Germinal center (tissue), 1 donor: ENCODE measurements at regions not wholly inside any gene's neighbourhood (a gene's known extent, or its start where the extent isn't known, plus 50 kb on each side); places are given as distances from the start of the nearest gene placed in this dataset.
"Not testable (repeated sequence)": the region's sequence is repeated elsewhere in the genome, so short reads cannot be mapped to it uniquely, and the experiment has no call there.

Experiments
- DNase-seq: peaks from one replicate; pipeline ENCODE4 v3.0.0; 2012; ENCODE audit warnings: mixed read lengths, low spot score

DNA sequence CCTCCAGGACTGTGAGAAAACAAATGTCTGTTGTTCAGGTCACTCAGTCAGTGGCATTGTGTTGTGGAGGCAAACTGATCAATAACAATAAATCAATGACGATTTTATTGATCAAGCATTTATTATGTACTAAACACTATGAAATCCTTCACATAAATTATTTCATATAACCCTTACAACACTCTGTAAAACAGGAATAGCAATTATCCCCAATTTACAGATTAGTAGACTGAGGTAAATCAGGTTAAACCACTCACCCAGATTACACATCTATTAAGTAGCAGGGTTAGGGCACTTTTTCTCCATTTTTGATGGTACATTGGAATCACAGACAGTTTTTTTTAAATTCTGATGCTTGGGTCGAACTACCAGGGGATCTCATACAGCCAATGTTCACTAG, 372.8 kb upstream of the MAF start:
- DNase-seq, result no peak

DNA sequence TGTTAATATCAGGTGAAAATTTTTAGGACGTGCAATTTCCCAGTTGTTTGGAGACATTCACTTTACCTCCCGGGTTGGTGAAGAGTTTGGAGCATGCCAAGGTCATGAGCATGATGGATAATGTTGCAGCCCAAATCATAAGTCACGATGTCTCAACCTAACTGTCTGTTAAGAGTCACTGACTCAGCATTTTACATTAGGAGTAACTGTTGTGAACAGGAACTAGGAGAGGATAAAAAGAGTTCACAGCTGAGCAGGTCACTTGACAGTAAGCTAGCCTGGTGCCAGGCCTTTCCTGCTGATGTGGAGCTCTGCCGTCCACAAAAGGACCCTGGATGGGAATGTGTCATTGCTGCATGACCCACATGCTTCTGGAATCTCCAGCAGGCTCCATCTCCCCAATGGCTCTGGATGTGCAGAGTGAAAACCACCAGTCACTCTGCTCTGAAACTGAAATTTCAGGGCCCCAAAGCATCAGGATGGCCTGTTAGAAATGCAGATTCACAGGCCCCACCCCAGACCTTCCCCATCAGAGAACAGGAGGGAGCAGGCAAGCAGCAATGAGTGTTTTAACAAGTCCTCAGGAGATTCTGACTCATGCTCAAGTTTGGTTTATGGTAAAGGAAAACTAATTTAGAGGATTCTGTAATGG, 371.6 kb upstream of the MAF start:
- DNase-seq, result no peak

DNA sequence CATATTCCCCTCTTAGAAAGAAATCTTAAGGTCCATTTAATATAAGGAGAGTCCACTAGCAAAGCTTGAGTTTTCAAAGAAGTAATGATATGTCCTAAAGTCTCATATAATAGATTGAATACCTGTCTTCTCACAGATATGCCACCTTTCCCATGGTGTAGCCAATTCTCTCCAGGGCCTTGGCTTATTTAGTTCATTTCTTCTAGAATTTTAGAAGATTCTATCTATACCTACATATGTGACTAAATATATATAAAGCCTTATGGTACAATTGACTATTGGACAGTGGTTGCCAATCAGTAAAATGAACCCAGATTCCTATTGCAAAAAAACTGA, 370.7 kb upstream of the MAF start:
- DNase-seq, result no peak

DNA sequence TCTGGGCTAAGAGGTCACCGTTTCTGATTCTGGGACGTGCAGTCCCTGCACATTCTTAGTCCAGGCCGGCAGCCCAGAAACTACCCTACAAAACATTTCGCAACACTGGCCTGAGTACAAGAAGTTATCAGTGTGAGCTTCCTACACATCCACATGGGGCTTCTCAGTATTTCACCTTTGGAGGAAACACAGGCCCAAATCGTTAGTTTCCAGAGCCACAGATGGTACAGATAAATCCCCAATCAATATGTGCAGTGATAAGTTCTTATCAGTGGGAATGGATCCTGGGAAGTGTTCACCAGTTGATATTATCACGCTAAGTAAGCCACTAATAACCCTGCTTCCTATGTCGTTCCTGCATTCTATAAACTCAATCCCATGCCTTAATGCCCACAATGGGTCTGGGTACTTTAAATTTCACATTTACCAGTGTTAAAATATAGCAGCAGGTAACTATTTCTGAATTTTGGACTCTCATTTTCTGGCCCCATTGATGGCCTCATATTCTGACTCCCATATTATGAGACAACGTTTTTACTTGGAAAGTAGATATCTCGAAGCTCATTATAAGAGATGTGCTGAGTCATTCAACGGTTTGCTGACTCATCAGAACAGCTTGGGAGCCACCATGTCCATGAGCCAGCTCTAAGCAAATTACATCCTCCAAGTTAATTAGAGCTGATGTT, 370.2 kb upstream of the MAF start:
- DNase-seq, result no peak

DNA sequence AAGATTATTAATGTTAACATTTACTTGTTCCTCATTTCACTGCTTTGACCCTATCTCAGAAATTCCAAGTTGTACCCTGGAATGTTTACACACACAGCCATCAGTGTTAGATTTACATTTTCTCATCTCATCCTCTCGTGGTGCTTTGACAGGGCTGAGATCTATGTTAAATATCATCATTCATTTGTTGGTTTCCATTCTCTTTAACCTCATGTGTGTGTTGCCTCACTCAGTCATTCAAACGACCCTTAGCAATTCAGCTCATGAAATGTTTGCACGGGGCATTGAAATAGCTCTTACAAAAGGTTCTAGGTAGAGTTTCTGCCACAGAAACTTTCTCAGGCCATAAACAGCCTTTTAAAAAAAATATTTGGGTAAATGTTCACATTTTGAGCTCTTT, 369.6 kb upstream of the MAF start:
- DNase-seq, result no peak

DNA sequence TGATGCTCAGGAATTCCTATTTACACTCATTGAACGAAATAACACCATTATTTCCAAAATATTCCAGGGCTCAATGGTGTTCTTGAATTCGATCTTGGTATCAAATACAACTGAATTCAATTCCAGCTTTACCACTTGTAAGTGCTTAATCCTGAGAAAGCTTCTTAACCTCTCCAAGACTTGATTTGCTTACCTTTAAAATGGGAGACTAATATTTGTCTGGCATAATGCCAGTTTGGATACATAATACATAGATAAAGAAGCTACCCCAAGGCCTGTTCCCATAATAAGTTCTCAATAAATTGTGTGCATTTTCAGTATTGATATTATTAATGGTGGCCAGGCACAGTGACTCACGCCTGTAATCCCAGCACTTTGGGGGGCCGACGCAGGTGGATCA, 368.9 kb upstream of the MAF start:
- no peak for DNase-seq

DNA sequence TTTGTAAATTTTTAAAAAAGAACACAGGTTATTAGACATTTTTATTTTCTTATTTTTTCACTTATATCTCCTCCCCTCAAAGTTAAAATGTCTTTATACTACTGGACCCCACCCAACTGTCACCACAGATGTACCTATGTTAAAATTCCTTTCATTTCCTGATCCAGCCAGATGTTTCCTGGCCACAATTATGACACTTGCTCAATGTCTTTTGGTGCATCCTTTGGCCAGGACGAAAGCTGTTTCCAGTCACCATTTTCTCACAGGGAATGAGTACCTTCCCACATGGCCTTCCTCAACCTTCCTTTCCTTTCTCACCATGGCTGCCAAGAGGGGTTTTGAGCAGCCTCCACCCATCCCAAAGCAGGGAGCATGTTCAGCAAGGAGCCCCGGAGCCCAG, 365.7 kb upstream of the MAF start:
- DNase-seq, result no peak

DNA sequence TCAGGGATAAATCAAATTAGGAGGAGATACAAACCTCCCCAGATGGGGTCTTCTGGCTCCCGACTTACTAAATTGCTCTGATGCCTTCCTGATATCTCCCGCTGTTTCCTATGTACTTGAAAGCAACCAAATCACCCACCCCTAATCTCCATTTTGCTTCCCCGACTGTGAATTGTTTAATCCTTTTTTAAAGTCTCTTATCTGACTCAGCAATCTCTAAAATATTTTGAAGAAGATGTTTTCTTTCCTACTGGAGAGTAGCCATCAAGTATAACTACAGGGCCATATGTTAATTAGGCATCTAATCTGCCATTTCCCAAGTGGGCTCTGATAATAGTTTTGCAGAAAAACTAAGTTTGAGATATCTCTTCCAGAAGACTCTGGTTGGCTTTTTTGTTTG, 365.2 kb upstream of the MAF start:
- no peak for DNase-seq

DNA sequence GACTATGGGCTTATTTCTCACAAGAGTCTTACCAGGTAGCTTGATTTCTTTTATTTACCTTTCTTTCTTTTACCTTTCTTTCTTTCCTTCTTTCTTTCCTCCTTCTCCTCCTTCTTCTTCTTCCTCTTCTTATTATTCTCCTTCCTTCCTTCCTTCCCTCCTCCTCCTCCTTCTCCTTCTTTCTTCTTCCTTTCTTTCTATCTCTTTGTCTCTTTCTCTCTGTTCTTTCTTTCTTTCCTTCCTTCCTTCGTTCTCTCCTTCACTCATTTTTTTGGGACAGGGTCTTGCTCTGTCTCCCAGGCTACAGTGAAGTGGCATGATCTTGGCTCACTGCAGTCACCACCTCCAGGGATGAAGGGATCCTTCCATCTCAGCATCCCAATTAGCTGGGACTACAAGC, 363.6 kb upstream of the MAF start:
- no peak for DNase-seq

DNA sequence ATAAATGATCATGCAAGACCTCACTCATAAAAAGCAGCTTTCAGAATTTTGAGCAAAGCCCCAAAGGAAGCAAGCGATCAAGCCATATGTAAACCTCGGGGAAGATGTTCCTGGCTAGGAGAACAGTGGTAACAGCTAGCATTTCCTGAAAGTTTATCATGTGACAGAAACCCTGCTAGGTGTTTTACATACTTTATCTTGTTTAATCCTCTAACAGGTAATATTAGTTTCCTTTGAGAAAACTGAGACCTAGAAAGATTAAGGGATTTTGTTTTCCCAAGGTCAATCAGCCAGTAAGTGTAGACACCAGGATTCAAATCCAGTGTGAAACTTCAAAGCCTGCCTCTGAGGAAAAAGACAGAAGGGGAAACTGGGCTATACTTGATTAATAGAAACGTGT, 362.4 kb upstream of the MAF start:
- no peak for DNase-seq

DNA sequence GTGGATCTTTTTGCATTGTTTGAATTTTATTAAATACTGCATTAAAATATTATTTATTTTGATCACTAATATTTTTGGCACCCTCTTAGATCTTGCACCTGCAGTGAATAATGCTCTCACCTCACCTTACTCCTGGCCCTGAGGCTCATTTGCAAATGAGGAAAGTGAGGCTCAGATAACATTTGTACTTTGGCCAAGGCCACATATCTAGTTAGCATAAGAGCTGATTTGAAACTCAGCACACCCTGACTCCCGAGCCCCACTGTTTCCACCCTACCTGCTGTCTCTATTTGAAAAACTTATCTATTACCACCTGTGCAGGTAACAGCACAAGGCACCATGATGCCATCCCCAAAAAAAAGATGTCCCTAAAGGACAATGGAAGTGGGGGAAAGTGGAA, 358.7 kb upstream of the MAF start:
- DNase-seq, result no peak

DNA sequence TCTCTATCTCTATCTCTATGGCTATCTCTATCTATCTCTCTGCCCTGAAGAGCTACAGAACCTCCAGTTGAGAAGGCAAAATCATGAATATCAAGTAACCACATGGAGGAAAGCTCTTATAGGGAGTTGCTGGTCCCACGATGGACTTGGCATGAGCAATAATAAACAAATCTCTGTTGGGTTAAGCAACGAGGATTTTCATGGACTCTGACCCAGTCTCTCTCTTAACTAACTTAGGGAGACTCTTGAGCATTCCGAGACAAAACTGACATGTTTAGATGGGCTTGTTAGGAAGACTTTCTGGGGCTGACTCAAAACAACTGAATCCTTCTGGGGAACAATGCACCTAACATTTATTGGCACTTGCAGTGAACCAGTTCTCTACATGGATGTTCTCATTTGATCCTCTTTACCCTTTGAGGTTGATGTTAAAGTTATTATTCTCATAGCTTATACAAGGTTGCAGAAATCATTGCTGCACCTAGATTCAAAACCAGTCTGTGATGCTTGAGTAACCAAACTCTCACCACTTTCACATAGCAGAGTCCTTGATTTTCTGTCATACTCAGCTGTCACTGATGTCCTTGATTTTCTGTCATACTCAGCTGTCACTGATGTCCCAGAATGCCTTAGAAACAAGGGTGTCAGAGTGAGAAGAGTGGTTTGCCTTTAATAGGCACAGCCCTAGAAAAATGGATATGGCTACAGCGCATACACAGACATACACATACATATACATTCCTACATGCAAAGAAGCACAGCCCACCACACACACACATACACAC, 354.6 kb upstream of the MAF start:
- no peak for DNase-seq

DNA sequence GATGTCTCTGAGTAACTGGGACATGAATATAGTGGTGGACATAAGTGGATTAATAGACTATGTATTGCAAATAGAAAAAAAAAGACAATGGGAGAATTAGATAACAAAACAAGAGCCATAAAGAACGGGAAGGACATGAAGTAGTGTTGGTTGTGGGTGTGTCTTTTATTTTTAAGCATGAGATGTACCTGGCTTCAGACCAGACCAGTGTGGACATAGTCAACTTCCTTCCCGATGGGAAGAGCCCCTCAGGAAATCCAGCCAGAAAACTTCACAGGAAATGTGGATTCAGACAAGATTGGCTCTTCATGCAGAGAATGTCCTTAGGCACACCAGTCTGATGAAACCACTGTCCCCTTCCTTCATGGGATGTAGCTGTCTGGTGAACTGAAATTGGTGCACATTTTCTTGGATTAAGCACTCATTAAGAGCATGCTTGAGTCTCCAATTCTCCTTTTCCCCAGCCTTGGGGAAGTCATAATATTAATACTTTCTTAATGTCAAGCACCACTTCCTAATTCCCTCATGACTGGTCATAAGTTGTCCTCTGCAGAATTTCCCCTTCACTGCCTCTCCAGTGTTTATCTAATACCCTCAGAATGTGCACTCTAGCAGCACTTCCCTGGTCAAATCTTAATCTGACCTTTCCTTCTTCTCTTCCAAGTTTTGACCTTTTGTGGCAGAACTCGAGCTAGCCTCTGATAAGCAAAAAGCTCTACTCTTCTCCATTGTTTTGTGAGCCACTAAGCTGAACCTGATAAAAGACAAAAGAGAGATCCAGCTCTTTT, 350.6 kb upstream of the MAF start:
- no peak for DNase-seq

DNA sequence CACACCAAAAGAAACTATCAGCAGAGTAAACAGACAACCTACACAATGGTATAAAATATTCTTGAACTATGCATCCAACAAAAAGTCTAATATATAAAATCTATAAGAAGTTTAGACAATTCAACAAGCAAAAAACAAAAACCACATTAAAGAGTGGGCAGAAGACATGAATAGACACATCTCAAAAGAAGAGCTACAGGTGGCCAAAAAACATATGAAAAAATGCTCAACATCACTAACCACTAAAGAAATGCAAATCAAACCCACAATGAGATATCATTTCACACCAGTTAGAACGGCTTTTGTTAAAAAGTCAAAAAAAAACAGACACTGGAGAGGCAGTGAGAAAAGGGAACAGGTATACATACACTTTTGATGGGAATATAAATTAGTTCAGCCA, 348.9 kb upstream of the MAF start:
- no peak for DNase-seq

DNA sequence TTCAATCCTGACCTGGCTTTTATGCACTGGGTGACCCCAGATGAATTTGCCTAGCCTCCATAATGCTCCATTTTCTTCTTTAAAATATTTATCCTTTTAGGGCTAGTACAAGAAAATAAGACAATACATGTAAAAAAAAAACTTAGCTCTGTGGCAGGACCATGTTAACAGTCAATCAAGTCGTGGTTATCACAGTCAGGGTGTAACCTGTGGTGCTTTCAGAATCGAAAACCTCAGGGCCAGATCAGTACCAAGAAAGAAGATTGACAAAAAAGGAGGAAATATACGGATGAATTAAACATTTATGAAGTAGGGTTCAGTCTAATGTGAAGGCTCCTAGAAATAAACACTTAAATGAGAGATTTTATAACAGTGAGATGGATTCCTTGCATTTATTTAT, 347.2 kb upstream of the MAF start:
- DNase-seq, result no peak

DNA sequence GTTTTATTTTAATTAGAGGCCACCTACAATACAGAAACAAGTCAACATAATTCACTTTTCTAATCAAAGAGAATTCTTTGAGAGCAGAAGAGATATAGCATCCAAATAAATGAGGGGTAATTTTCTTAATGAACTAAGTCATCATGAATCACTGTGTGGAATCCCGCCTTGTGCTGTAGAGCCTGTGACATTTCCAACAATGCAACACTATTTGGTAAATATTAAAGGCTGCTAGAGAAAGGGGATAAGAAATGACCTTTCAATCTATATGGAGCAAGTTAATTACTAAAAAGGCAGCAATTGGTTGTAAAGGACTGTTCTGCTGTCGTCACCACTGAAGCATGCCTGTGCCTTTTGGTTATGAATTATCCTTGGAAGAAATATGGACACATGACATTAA, 345.7 kb upstream of the MAF start:
- DNase-seq, result no peak

DNA sequence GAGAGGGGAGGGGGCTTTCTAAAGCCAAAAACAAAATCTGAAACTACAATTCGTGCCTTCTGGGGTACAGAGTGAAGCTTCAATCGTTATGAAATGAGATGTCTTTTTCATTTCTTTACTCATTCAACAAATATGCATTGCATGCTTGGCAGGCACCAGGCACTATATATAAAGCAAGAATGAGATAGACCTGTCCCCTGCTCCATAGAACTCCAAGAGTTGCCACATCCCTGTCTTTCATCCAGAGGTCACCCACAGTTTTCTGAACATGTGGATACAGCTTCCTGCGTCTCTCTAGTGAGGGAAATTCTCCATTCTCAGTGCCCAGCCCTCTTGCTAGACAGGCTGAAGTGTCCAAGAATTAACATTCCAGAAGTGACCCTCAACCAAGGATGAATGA, 343.2 kb upstream of the MAF start:
- no peak for DNase-seq

DNA sequence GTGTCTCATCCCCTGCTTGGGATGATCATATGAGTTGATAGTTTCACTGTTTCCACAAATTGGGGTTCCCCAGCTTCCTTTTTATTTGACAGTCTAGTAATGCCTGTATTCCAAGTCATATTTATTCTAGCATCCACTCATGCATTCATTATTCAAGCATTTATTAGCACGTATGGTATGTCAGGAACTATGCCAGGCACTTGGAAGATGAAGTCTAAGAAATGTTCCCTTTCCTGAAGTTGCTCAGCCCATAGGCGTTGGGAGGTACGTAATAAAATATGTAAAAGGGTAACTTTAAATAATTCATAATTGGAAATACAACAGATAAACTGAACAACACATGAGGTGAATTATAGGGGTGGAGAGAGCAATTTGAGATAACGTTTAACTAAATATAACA, 338.0 kb upstream of the MAF start:
- DNase-seq, result no peak

DNA sequence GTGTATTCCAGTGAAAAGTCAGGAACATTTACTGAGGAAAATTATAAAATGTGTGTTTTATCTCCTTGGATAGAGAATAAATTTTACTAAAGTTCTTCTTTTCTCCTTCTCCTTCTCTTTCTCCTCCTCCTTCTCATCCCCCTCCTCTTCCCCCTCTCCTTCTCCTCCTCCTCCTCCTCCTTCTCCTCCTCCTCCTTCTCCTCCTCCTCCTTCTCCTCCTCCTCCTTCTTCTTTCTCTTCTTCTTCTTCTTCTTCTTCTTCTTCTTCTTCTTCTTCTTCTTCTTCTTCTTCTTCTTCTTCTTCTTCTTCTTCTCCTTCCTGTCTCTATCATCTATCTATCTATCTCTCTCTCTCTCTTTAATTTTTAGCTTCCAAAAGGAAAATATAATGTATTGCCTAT, 337.1 kb upstream of the MAF start:
- DNase-seq, result not testable (repeated sequence)

DNA sequence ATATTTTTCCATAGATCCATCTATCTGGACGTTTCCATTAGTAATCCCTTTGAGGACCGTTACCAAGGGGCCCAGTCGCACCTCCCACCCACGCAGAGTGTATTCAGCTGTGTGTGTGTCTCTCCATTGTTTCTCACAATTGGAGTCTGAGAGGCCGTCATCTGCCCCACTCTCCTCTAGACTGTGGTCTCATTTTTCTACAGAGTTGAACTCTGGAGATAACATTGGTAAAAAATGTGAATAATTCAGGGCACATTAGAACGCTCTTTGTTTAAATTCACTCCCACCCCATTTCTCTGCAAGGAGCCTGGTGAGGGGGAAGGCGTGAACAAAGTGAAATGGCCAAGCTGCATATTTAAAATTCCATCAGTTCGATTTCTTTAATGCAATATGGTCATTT, 333.1 kb upstream of the MAF start:
- no peak for DNase-seq

DNA sequence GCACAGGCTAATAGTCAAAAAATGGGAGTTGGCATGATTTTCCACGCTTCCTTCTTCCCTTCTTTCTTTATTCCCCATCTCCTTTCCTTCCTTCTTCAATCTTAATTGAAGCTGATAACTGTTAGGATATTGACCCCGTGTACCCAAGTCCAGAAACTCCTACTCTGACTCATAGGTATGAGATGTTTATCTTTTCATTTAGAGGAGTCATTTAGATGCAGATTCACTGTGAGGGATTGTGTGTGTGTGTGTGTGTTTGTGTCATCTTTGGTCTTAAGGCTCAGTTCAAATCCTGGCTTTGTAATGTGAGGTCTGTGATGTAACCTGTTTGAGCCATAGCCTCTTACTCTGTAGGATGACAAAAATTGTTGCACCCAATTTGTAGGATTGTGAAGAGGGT, 332.0 kb upstream of the MAF start:
- DNase-seq, result no peak

DNA sequence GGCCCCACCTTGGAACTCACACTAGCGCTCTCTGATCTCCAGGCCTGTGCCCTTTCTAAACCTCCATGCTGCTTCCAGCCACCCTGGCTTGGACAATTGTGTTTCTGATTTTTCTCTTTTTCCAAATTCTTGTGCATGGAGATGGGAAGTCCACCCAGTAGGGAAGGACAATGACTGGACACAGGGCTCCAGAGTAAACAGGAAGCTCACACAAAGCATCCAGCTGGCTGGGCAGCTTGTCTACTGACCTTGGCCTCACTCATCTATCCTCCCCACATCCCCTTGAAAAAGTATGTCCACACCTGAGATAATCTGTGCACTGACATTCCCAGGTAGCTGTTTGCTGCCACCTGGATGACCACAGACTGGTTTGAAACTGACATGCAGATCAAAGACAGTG, 331.2 kb upstream of the MAF start:
- DNase-seq, result no peak
